SU-DHL-6 (cell line): ENCODE measurements at regions not wholly inside any gene's neighbourhood (a gene's known extent, or its start where the extent isn't known, plus 50 kb on each side); places are given as distances from the start of the nearest gene placed in this dataset.

Source experiments
- CTCF ChIP-seq: fragments of 200-600 bp; sonication (generic); IDR thresholded peaks from one replicate; pipeline ENCODE4 v1.5.1; 2017; ENCODE audit warnings: antibody characterized with exemption, mild to moderate bottlenecking, low read length, moderate library complexity; ENCODE audit not compliant: insufficient read depth, poor library complexity, severe bottlenecking
- EZH2phosphoT487 ChIP-seq: fragments of 200-600 bp; sonication (generic), shearing (Covaris generic); conservative IDR thresholded peaks from 2 replicates; pipeline ENCODE4 v1.6.1; 2018; ENCODE audit warnings: mild to moderate bottlenecking, antibody characterized with exemption, low read length, moderate library complexity, mixed read lengths

- TF ChIP-seq CTCF (no peak), EZH2phosphoT487 (no peak)
Measured at GRCh38 chr6:91149956-91150705, 563.3 kb upstream of the MAP3K7 start.
